ENCODE measurements at regions not wholly inside any gene's neighbourhood (a gene's known extent, or its start where the extent isn't known, plus 50 kb on each side); places are given as distances from the start of the nearest gene placed in this dataset.

DNA sequence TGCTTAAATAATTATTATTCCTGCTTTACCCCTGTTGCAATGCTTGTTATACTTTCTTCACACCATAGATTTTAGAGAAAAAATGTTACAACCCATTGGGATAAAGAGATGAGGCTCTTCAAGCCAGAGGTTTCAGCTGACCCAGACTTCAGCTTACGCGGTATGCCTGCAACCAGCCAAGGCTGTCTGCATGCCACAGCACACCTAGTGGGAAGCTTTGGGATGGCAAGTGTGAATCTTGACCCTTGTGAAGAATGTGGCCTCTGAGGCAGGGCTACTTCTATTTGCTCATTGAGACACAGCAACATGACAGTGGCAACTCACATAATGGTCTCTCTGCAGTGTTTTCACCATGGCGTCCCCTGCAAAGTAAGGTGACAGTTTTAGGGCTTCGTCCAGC lies 193.9 kb upstream of the PIRT start:
- TF ChIP-seq, protein P1, sequence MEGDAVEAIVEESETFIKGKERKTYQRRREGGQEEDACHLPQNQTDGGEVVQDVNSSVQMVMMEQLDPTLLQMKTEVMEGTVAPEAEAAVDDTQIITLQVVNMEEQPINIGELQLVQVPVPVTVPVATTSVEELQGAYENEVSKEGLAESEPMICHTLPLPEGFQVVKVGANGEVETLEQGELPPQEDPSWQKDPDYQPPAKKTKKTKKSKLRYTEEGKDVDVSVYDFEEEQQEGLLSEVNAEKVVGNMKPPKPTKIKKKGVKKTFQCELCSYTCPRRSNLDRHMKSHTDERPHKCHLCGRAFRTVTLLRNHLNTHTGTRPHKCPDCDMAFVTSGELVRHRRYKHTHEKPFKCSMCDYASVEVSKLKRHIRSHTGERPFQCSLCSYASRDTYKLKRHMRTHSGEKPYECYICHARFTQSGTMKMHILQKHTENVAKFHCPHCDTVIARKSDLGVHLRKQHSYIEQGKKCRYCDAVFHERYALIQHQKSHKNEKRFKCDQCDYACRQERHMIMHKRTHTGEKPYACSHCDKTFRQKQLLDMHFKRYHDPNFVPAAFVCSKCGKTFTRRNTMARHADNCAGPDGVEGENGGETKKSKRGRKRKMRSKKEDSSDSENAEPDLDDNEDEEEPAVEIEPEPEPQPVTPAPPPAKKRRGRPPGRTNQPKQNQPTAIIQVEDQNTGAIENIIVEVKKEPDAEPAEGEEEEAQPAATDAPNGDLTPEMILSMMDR (IDR thresholded peaks at IDR 0.05), result no peak
- no peak for TF ChIP-seq POLR2A (IDR thresholded peaks at IDR 0.05)

All from body of pancreas (tissue), 4 donors.